ENCODE measurements at regions not wholly inside any gene's neighbourhood (a gene's known extent, or its start where the extent isn't known, plus 50 kb on each side); places are given as distances from the start of the nearest gene placed in this dataset.

DNA sequence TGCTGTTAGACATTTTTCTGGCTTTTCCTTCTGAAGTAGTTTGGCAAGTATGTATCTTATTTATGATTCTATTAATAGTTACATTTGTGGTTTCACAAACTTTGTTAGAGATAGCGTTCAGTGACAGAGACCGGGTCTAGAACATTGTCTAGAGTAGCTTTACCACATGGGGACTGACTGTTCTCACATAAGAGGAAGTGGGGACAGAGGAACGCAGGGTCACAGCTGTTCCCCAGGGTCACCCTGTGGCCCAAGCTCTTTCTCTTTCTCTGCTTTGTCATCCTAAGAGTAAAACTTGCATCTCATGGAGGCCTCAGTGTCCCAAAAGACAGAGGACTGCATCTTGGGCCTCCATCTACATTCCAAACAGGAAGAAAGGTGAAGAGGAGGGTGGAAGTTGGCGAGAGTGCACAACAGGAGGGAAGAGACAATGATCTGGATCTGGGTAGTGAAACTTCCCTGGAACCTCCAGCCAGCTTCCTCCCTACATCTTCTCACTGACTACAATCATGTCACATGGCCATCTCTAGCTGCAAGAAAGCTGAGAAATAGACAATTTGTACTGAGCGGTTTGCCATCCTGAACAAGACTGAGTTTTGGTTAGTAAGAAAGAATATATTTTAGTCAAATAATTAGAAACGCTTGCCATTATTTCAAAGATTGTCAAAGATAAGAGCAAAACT is 645.8 kb upstream of the ARID1B start:
- intact Hi-C loops (cut with micrococcal nuclease) (no loop called here), dilution Hi-C loops (cut with HindIII; ENCODE audit: low sequenced_read_pairs, unreplicated experiment) (no loop called here), in situ Hi-C loops (cut with MboI; ENCODE audit: low sequenced_read_pairs) (no loop called here)
- Histone ChIP-seq H3K18ac (ENCODE audit: low read depth, low read length) (no peak overlapping the region), H4K8ac (ENCODE audit: low read depth in 2 of 2, low read length in 2 of 2) (no peak overlapping the region), H3K14ac (replicated peaks; ENCODE audit: low read depth, low read length) (no peak overlapping the region), H3K9me1 (ENCODE audit: insufficient read depth, low read length) (no peaks in the 10 kb centered on the region), H3K79me1 (ENCODE audit: low read depth in 1 of 2, low read length in 2 of 2) (no peaks in the 10 kb centered on the region), H3K4me3 (ENCODE audit: insufficient read depth, low read depth, low read length) (no peak overlapping the region), H2BK20ac (ENCODE audit: low read depth, low read length) (no peak overlapping the region), H4K20me1 (ENCODE audit: insufficient read depth, low read length) (no peaks in the 10 kb centered on the region), H3K4me2 (ENCODE audit: low read depth, low read length) (no peak overlapping the region), H3K56ac (ENCODE audit: extremely low read depth, insufficient read depth, low read length) (no peak overlapping the region), H4K91ac (ENCODE audit: insufficient read depth, low read depth, low read length) (no peak overlapping the region), H4K5ac (ENCODE audit: low read depth, low read length) (no peak overlapping the region), H3K36me3 (ENCODE audit: control insufficient read depth, insufficient read depth, low read length) (no peaks in the 10 kb centered on the region), H3K27me3 (ENCODE audit: control insufficient read depth, insufficient read depth, low read length) (no peaks in the 10 kb centered on the region), H3K23ac (ENCODE audit: low read depth, low read length) (no peak overlapping the region), H3K27ac (ENCODE audit: insufficient read depth, low read length) (no peak overlapping the region), H2AK9ac (replicated peaks; ENCODE audit: low read depth, low read length, poor library complexity) (no peak overlapping the region), H3K9me3 (ENCODE audit: control insufficient read depth, insufficient read depth, low read length) (no peaks in the 10 kb centered on the region), H2BK5ac (ENCODE audit: low read depth, low read length, poor library complexity, severe bottlenecking) (no peak overlapping the region), H3K4ac (ENCODE audit: low read depth, low read length) (no peak overlapping the region), H2AFZ (replicated peaks; ENCODE audit: low read length, poor library complexity) (no peak overlapping the region), H3K9ac (ENCODE audit: low read depth, low read length) (no peak overlapping the region), H2BK120ac (ENCODE audit: low read depth, low read length) (no peak overlapping the region), H3K4me1 (ENCODE audit: control insufficient read depth, insufficient read depth, low read length) (no peaks in the 10 kb centered on the region), H2AK5ac (ENCODE audit: low read depth, low read length) (no peak overlapping the region), H2BK15ac (ENCODE audit: low read depth, low read length) (no peak overlapping the region)
- ATAC-seq (ENCODE audit: low read depth) (no peak), DNase-seq (no peak)
- WGBS, 2 experiments (ENCODE audit: extremely low coverage in 2 of 2, insufficient read length in 1 of 2), result no CpG with 5 or more reads among the region's 6 CpGs
- CTCF ChIA-PET, result no interaction called here
- TF ChIP-seq, protein P1, sequence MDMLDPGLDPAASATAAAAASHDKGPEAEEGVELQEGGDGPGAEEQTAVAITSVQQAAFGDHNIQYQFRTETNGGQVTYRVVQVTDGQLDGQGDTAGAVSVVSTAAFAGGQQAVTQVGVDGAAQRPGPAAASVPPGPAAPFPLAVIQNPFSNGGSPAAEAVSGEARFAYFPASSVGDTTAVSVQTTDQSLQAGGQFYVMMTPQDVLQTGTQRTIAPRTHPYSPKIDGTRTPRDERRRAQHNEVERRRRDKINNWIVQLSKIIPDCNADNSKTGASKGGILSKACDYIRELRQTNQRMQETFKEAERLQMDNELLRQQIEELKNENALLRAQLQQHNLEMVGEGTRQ (IDR thresholded peaks at IDR 0.05; ENCODE audit: low read depth, low read length), result no peak
- TF ChIP-seq BHLHE40 (IDR thresholded peaks at IDR 0.05; ENCODE audit: low read depth, low read length) (no peak), RFX5 (IDR thresholded peaks at IDR 0.05; ENCODE audit: low read depth, low read length) (no peak), RCOR1 (IDR thresholded peaks at IDR 0.05; ENCODE audit: insufficient replicate concordance, low read length) (no peak)
- POLR2A ChIA-PET (ENCODE audit: unreplicated experiment), result no interaction called here
- no TSS peak for BruUV-seq (replicated peaks)
